Common myeloid progenitor, CD34-positive (primary cell): ENCODE measurements at regions not wholly inside any gene's neighbourhood (a gene's known extent, or its start where the extent isn't known, plus 50 kb on each side); places are given as distances from the start of the nearest gene placed in this dataset.

Experiments
- CTCF ChIA-PET: fragments of 350-600 bp; sonication (Branson Sonifier 250); formaldehyde crosslinking; loops from one replicate; lab custom pipeline; 2021; ENCODE audit warnings: antibody characterized with exemption; lab: Charles Lee
- POLR2A ChIA-PET: fragments of 350-600 bp; sonication (Branson Sonifier 250); formaldehyde crosslinking; loops from one replicate; lab custom pipeline; 2021; ENCODE audit warnings: antibody characterized with exemption; lab: Charles Lee
- DNase-seq, 3 donors: peaks; one replicate each; pipeline versions ENCODE4 v3.0.0 to v3.0.0-alpha.2; 2013
- H3K27ac ChIP-seq, 2 experiments: 1 replicate in 1 of 2; 2 replicates in 1 of 2; pipeline ENCODE4 v1.7.0; 2013; ENCODE audit warnings: inconsistent platforms in 2 of 2, low read length in 2 of 2, mild to moderate bottlenecking in 2 of 2, low read depth in 1 of 2, moderate library complexity in 1 of 2; ENCODE audit not compliant: severe bottlenecking in 2 of 2, insufficient read depth in 1 of 2, poor library complexity in 1 of 2
- H3K27me3 ChIP-seq, 5 experiments: replicated peaks in 2 of 5; 1 replicate in 3 of 5; 2 replicates in 2 of 5; pipeline versions ENCODE4 v1.6.1 to v1.7.0; 2013; ENCODE audit warnings: low read length in 4 of 5, mild to moderate bottlenecking in 2 of 5, moderate library complexity in 2 of 5, inconsistent platforms in 1 of 5; ENCODE audit not compliant: insufficient read depth in 5 of 5, control insufficient read depth in 4 of 5
- H3K36me3 ChIP-seq, 4 experiments: 1 replicate in 2 of 4; 2 replicates in 2 of 4; pipeline versions ENCODE4 v1.6.1 to v1.7.0; 2013; ENCODE audit warnings: low read length in 3 of 4, control low read depth in 1 of 4, mild to moderate bottlenecking in 1 of 4; ENCODE audit not compliant: control insufficient read depth in 4 of 4, insufficient read depth in 4 of 4
- H3K4me1 ChIP-seq, 4 experiments: 1 replicate in 3 of 4; 2 replicates in 1 of 4; pipeline versions ENCODE4 v1.6.1 to v1.7.1; 2013; ENCODE audit warnings: low read length in 3 of 4, mild to moderate bottlenecking in 3 of 4, control low read depth in 1 of 4, inconsistent platforms in 1 of 4, moderate library complexity in 1 of 4; ENCODE audit not compliant: control insufficient read depth in 4 of 4, insufficient read depth in 4 of 4; ENCODE audit errors: control extremely low read depth in 1 of 4
- H3K4me3 ChIP-seq, 7 experiments: 1 replicate in 4 of 7; 2 replicates in 3 of 7; pipeline versions ENCODE4 v1.5.1 to v1.7.0; 2013; ENCODE audit warnings: mild to moderate bottlenecking in 7 of 7, low read length in 6 of 7, moderate library complexity in 6 of 7, inconsistent platforms in 2 of 7, low read depth in 2 of 7, control low read depth in 1 of 7; ENCODE audit not compliant: insufficient read depth in 4 of 7, control insufficient read depth in 1 of 7; ENCODE audit errors: extremely low read depth in 1 of 7
- H3K9me3 ChIP-seq, 5 experiments: 1 replicate in 4 of 5; 2 replicates in 1 of 5; pipeline versions ENCODE4 v1.6.1 to v1.7.1; 2013; ENCODE audit warnings: low read length in 4 of 5, mild to moderate bottlenecking in 2 of 5, inconsistent platforms in 1 of 5, low read depth in 1 of 5, moderate library complexity in 1 of 5; ENCODE audit not compliant: control insufficient read depth in 4 of 5, insufficient read depth in 2 of 5; ENCODE audit errors: control extremely low read depth in 1 of 5
- WGBS: methylation state at CpG from one replicate; pipeline ENCODE4 v1.1.5; 2013; ENCODE audit not compliant: insufficient coverage; 5-methylcytosine and 5-hydroxymethylcytosine counted together

GRCh38 chr11:37788141-37788877, 1190.3 kb upstream of the RAG2 start:
- 72% methylated on average over 2 of the region's 5 CpGs for WGBS
- Histone ChIP-seq H3K27me3 (no peaks in the 10 kb centered on the region), H3K4me3 (no peak overlapping the region), H3K9me3 (peaks cover 0 to 15% (median 0%) of the 10 kb centered on the region in 5 experiments), H3K4me1 (no peaks in the 10 kb centered on the region), H3K36me3 (no peaks in the 10 kb centered on the region), H3K27ac (no peak overlapping the region)
- ChIA-PET CTCF (no interaction called here), POLR2A (no interaction called here)
- no peak for DNase-seq

DNA sequence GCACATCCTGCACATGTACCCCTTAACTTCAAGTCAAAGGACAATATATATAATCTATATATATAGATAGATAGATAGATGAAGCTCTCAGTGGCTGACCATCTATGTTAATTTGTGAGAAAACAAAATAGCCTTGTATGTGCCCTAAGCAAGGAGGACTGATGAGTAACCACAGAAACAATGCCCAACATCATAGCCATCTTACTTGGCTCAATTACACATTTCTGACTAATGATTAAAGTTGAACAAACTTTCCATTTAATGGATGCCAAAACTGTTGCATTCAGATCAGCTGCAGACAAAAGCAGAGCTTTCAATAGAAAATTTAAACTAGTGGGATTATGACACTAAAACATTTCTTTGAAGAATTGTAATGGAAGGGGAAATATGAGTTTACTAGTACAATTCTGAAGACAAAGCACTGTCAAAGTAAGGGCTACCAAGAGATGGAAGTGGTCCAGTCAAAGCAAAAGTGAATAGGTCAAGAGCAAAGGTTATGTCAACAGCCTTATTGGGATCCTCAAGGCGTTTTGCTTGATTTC, 1188.2 kb upstream of the RAG2 start:
- Histone ChIP-seq H3K27me3 (no peaks in the 10 kb centered on the region), H3K4me3 (no peak overlapping the region), H3K36me3 (no peaks in the 10 kb centered on the region), H3K27ac (no peak overlapping the region), H3K9me3 (peaks cover 0 to 23% (median 2%) of the 10 kb centered on the region in 5 experiments), H3K4me1 (no peaks in the 10 kb centered on the region)
- ChIA-PET CTCF (no interaction called here), POLR2A (no interaction called here)
- DNase-seq: no peak
- 71% methylated on average over 1 of the region's 1 CpG for WGBS

DNA sequence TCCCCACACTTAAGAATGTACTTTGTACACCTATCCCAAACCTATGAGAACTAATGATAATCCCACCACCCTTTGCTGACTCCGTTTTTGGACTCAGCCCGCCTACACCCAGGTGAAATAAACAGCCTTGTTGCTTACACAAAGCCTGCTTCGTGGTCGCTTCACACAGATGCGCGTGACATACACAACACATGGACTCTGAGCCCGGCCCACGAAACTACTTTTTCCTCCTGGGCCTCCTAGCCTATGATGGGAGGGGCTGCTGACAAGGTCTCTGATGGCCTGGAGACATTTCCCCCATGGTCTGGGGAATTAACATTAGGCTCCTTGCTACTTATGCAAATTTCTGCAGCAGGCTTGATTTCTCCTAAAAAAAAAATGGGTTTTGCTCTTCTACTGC, 1176.4 kb upstream of the RAG2 start:
- ChIA-PET POLR2A (no interaction called here), CTCF (no interaction called here)
- H3K4me3 ChIP-seq: no peak overlapping the region
- H3K36me3 ChIP-seq: no peaks in the 10 kb centered on the region
- no peaks in the 10 kb centered on the region for H3K27me3 ChIP-seq
- DNase-seq: no peak
- no peak overlapping the region for H3K27ac ChIP-seq
- H3K4me1 ChIP-seq: no peaks in the 10 kb centered on the region
- 100% methylated on average over 3 of the region's 8 CpGs for WGBS
- H3K9me3 ChIP-seq: no peaks in the 10 kb centered on the region

- Histone ChIP-seq H3K9me3 (no peaks in the 10 kb centered on the region), H3K27me3 (no peaks in the 10 kb centered on the region), H3K4me1 (no peaks in the 10 kb centered on the region), H3K27ac (no peak overlapping the region), H3K4me3 (no peak overlapping the region), H3K36me3 (no peaks in the 10 kb centered on the region)
- DNase-seq: no peak
- ChIA-PET POLR2A (no interaction called here), CTCF (no interaction called here)
- WGBS: no CpG with 5 or more reads among the region's 1 CpG
Measured at GRCh38 chr11:37770145-37770544, 1172.1 kb upstream of the RAG2 start.

GRCh38 chr11:37762079-37762478, 1164.0 kb upstream of the RAG2 start:
- ChIA-PET POLR2A (no interaction called here), CTCF (no interaction called here)
- peaks cover 0 to 4% (median 0%) of the 10 kb centered on the region in 5 experiments for H3K9me3 ChIP-seq
- no peak for DNase-seq
- no peak overlapping the region for H3K27ac ChIP-seq
- WGBS: 100% methylated on average over 1 of the region's 3 CpGs
- no peaks in the 10 kb centered on the region for H3K36me3 ChIP-seq
- H3K4me3 ChIP-seq: no peak overlapping the region
- H3K4me1 ChIP-seq: no peaks in the 10 kb centered on the region
- H3K27me3 ChIP-seq: no peaks in the 10 kb centered on the region

DNA sequence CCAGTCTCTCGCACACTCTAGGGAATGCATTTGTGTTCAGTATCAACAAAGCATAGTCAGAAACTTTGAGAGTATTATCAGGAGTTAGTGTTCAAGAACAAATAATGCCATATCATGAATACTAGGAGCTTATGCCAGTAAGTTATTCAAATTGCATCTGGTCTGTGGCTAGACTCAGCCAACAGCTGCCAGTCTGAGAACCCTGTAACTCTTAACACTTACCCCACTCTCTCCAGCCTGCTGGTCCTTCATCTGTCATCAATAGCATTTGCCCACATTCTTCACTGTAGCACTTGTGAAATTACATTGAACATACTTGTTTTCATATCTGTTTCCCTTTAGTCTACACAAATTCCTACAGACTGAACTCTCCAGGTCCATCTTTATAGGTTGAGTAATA, 1157.5 kb upstream of the RAG2 start:
- Histone ChIP-seq H3K27ac (no peak overlapping the region), H3K9me3 (no peaks in the 10 kb centered on the region), H3K4me3 (no peak overlapping the region), H3K4me1 (no peaks in the 10 kb centered on the region), H3K27me3 (no peaks in the 10 kb centered on the region), H3K36me3 (no peaks in the 10 kb centered on the region)
- no peak for DNase-seq
- ChIA-PET CTCF (no interaction called here), POLR2A (no interaction called here)
- no CpG with 5 or more reads among the region's 1 CpG for WGBS

- Histone ChIP-seq H3K4me1 (no peaks in the 10 kb centered on the region), H3K9me3 (peaks cover 0 to 2% (median 0%) of the 10 kb centered on the region in 5 experiments), H3K4me3 (no peak overlapping the region), H3K27me3 (no peaks in the 10 kb centered on the region), H3K27ac (no peak overlapping the region), H3K36me3 (no peaks in the 10 kb centered on the region)
- CTCF ChIA-PET: no interaction called here
- POLR2A ChIA-PET: no interaction called here
- no peak for DNase-seq
Measured at GRCh38 chr11:37748641-37749040, 1150.6 kb upstream of the RAG2 start.
